ENCODE measurements at regions not wholly inside any gene's neighbourhood (a gene's known extent, or its start where the extent isn't known, plus 50 kb on each side); places are given as distances from the start of the nearest gene placed in this dataset.

DNA sequence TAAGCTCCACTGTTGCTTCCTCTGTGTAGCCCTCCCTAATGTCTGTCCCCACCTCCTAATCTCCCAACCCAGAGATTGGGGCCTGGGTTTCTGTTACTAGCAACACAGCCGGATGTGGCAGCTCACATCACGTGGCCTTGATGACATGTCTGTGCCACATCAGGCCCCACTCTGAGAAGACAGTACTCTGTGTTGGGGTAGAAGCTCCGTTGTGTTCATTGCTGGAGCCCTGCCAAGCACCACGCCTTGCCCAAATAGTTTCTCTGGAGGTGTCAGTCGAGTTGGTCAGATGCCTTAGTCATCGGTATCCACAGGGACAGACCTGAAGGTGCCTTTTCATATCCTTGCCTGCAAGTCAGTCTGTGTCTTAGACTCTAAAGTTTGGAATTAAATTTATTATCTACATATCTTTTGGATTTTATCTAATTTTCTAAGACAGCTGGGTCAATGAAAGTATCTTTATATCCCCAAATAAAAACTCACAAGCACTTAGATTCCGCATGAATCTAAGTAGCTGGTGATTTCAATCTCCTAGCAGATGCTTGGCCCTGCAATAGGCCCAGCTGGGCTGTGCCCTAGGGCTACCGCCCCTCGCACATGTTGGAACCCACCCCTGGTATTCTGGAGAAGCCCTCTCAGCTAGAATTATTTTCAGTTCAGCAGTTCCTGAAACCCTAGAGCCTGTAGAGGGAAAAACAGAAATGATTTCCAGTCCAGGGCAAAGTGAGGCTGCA lies 204.0 kb upstream of the TSHZ3 start:
- no peak for DNase-seq
- intact Hi-C loops (cut with DNase I), result no loop called here

DNA sequence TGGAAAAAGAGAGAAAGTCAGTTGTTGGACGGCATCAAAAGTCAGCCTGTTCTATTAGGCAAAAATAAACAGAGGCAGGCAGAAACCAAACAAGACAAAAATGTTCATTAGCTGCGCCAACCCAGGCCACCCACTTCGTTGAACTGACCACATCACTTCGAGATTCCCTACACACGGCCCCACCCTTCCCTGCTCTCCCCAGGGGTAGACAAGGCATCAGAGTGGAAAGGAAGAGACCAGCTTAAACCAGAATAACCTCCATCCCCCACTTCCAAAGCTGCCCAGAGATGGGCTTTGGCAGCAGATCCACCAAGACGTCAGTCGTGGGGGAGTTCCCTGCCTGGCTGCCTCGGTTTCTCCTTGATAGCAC lies 204.6 kb upstream of the TSHZ3 start:
- no peak for DNase-seq
- intact Hi-C loops (cut with DNase I), result no loop called here

- intact Hi-C loops (cut with DNase I), result no loop called here
- no peak for DNase-seq
Measured at GRCh38 chr19:31554360-31554759, 205.1 kb upstream of the TSHZ3 start.

GRCh38 chr19:31555634-31556215 lies 206.5 kb upstream of the TSHZ3 start:
- intact Hi-C loops (cut with DNase I), result no loop called here
- no peak for DNase-seq

DNA sequence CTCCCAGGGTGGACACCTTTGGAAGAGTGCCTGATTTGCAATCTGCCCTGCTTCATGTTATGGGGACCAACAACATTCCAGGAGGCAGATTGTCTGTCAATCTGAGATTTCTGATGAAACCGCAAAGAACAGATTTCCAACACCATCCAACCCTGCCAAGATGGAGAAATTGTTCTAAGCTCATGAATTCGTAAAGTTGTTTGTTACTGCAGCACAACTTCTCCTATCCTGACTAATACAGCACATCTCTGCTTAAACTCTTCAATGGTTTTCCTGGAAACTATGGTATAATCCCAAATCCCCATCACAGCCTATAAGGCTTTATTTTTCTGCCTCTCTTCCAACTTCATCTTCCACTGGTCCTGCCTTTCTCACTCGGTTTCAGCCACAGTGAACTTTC lies 210.3 kb upstream of the TSHZ3 start:
- DNase-seq, result no peak
- intact Hi-C loops (cut with DNase I), result no loop called here

GRCh38 chr19:31560086-31561060 lies 211.1 kb upstream of the TSHZ3 start:
- intact Hi-C loops (cut with DNase I), result no loop called here
- DNase-seq, result no peak

- intact Hi-C loops (cut with DNase I), result no loop called here
- no peak for DNase-seq
Measured at GRCh38 chr19:31562966-31563612, 213.9 kb upstream of the TSHZ3 start.

GRCh38 chr19:31567776-31568175 lies 218.5 kb upstream of the TSHZ3 start:
- DNase-seq, result no peak
- intact Hi-C loops (cut with DNase I), result no loop called here

DNA sequence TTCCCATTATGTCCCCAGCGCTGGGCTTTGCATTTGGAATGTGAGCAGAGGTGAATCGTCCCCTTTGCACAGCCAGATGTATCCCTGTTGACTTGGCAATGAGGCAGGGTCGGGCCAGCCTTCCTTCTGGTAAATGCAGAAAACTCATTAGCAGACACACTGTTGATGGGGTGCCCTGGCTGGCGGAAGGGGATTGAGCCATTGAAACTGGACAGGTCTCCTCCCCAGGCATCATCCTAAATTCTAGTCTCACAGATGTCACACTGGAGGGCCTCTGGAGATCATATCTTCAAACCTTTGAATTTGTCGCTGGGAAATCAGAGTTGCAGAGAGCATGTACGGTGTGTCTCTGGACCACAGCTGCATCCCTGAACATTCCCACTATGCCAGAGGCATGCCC lies 219.5 kb upstream of the TSHZ3 start:
- DNase-seq, result no peak
- intact Hi-C loops (cut with DNase I), result no loop called here

- peak in 4 of 10 donors; percentile 35 to 82 (median 55) for DNase-seq
Measured at GRCh38 chr19:31570718-31571117, 221.5 kb upstream of the TSHZ3 start.

DNA sequence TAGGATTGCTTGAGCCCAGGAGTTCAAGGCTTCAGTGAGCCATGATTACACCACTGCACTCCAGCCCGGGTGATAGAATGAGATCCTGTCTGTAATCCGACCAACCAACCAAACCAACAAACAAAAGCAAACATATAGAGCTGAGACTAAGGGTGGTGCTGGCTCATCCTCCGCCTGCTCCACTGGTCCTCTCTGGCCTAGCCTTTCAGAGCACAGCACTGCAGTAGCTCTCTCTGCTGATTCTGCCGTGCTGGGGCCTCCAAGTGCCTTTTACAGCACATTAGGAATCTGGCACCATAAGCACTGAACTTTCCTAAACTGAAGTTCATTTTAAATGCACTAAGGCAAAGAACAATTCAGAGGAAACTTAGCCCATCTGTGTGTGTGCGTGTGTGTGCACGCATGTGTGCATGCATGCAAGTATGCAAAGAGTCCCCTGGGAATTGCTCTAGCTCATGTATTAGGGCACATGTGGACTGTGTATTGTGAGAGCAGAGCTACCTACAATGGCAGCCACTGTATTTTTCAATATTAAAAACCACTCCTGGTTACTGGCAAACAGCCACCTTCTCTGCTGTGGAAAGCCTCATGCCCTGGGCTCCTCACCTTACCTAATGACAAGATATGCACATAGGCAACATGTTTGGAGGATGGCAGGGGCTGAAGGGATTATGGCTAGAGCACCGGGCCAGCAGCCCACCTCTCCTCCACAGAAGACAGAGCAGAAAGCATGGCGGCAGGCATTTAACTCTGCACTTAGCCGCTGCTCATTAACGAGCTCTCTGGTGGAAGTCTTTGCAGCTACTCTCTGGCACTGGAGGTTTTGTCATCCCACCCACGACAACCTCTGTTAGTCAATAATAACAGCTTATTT lies 223.1 kb upstream of the TSHZ3 start:
- intact Hi-C loops (cut with DNase I), result no loop called here
- no peak for DNase-seq

More at GRCh38 chr19:31570718-31571117, 221.5 kb upstream of the TSHZ3 start:
- intact Hi-C loops (cut with DNase I), result no loop called here

- intact Hi-C loops (cut with DNase I), result no loop called here
- DNase-seq, result no peak
Measured at GRCh38 chr19:31572976-31573298, 223.7 kb upstream of the TSHZ3 start.

DNA sequence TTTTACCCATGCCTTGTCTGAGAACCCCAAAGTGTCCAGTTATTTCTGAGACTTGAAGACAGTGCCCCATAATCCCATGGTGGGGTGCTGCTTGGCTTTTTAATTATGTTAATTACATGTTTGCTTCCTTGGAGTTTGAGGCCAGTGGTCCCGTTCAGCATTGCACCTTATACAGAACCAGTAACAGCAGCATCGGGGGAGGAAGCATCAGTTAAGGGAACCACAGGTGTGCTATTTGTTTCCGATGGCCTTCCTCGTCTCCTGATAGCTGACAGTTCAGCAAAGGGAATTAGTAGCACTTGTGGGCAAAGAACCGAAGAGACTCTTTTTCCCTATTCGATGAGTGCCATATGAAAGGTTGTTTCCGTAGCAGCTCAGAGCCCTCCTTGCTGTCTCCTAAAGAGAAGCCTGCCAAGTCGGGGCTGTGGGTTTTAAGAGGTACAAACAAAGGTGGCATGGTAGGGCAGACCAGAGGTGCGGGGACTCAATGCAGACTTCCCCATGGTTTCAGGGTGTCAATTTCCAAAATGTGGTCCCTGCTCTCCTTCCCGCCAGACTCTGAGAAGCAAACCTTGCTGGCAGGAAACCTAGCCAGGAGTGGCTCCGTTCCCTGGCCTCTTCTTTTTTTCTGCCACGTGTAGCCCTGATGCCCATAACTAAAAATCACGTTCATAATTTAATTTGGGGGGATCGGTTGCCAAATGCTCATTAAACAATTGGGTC lies 225.2 kb upstream of the TSHZ3 start:
- no peak for DNase-seq
- intact Hi-C loops (cut with DNase I), result no loop called here

DNA sequence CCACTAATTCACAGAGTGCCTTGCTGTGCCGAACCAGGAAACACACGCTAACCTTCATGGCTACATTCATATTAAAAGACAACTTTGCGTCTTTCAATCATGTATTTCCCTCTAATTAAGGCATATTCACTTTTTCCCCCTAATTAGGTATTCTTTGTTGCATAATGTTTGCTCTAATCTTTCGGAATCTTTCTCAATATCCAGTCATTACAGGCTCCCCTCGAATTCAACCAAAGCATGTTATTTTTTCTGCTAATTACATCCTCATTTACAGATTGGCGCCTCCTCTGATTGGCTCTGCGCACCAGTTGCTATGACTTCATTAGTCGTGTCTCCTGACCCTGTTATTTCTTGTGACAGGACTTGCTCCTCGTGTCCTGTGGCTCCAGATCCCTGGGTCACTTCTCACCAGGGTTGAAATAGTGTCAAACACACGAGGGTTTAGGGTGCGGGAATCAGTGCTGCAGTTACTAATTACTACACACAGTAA lies 226.7 kb upstream of the TSHZ3 start:
- intact Hi-C loops (cut with DNase I), result no loop called here
- DNase-seq, result no peak

DNA sequence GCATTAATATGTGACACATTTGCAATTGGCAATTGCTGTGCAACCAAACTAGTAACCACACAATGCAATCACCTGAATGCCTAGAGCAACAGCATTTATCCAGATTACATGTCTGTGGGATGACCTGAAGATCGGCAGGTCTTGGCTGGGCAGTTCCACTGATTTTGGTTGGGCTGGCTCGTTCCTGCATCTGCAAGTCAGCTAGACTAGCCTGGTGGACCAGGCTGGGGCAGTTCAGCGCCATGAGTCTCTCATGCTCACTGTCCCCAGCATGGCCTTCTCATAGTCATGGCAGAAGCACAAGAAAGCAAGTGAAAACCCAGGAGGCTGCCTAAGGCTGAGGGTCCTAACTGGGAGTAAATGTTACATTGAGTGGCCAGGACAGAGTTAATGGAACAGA lies 229.1 kb upstream of the TSHZ3 start:
- intact Hi-C loops (cut with DNase I), result no loop called here
- no peak for DNase-seq

DNA sequence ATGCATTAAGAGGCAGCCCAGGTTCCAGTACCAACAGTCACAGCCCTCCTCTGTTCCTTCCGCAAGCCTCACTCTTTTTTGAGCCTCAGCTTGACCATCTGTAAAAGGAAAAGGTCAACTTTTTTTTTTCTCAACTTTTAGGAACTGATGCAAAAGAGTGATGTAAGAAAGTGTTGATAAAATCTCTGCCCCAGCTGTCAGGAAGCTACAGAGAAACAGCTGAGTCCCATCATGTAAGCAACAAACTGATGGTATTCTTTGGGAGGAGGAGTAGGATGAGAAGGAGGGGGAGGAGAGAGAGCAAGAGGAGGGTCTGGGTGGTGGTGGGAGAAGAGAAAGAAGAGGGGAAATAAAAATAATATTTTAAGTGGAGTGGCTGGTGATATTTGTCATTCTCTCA lies 233.9 kb upstream of the TSHZ3 start:
- DNase-seq, result no peak
- intact Hi-C loops (cut with DNase I), result no loop called here

GRCh38 chr19:31586282-31586681 lies 237.0 kb upstream of the TSHZ3 start:
- no peak for DNase-seq
- intact Hi-C loops (cut with DNase I), result no loop called here

DNA sequence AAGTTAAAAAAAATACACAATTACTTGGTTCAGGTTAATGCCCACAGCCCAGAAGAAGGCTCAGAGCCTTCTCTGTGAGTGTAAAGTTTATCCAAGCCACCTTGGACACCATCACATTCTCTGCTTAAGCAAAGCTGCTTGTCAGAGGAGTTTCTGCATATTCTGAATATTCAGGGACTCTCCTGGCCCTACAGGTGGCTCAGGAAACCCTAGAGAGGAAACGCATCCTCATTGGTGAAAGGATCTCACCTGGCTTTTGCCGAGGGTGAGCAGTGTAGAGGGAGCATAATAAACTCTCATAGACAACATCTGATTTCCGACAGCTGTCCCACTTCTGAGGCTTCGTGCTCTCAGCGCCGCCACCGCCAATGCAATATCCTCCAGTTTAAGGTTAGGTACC lies 239.9 kb upstream of the TSHZ3 start:
- intact Hi-C loops (cut with DNase I), result no loop called here
- no peak for DNase-seq

DNA sequence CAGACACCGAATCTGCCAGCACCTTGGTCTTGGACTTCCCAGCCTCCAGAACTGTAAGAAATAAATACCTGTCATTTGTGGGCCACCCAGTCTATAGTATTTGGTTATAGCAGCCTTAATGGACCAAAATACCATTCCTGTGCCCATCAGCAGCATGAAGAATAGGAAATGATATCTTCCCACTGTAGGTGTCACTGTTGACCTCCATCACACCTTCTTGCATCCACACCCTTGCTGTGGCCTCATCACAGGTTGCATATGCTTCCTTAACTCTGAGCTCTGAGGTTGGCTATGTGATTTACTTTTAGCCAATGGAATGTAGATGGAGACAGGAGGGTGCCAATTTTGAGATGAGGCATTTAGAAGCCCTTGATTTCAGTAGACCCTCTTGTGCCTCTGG lies 242.0 kb upstream of the TSHZ3 start:
- DNase-seq, result no peak
- intact Hi-C loops (cut with DNase I), result no loop called here

Data from posterior cingulate gyrus (tissue), 11 donors.